H9 (cell line): ENCODE measurements at regions not wholly inside any gene's neighbourhood (a gene's known extent, or its start where the extent isn't known, plus 50 kb on each side); places are given as distances from the start of the nearest gene placed in this dataset.
A peak's percentile ranks its signal among the peaks of the same experiment; 100 is the strongest.

Source experiments
- DNase-seq: peaks from one replicate; pipeline ENCODE4 v3.0.0-alpha.2; 2017
- H2AFZ ChIP-seq: one replicate; pipeline ENCODE4 v1.6.1; 2013; ENCODE audit warnings: mild to moderate bottlenecking, low read length, control low read depth, moderate library complexity
- H2AK5ac ChIP-seq: 2 replicates; pipeline ENCODE4 v1.6.1; 2013; ENCODE audit warnings: low read length, control low read depth, mixed read lengths; ENCODE audit not compliant: insufficient read length
- H2BK120ac ChIP-seq: one replicate; pipeline ENCODE4 v1.6.1; 2013; ENCODE audit warnings: low read depth, mild to moderate bottlenecking, low read length, control low read depth, inconsistent platforms; ENCODE audit not compliant: poor library complexity, severe bottlenecking
- H2BK12ac ChIP-seq: 2 replicates; pipeline ENCODE4 v1.6.1; 2013; ENCODE audit warnings: low read length, control low read depth, mixed read lengths, low read depth; ENCODE audit not compliant: insufficient read length
- H2BK15ac ChIP-seq: 2 replicates; pipeline ENCODE4 v1.6.1; 2013; ENCODE audit warnings: low read depth, low read length, control low read depth
- H2BK20ac ChIP-seq: one replicate; pipeline ENCODE4 v1.6.1; 2013; ENCODE audit warnings: low read depth, mild to moderate bottlenecking, low read length, control low read depth, inconsistent platforms; ENCODE audit not compliant: poor library complexity, severe bottlenecking
- H2BK5ac ChIP-seq: 2 replicates; pipeline ENCODE4 v1.6.1; 2013; ENCODE audit warnings: low read length, control low read depth, mixed read lengths; ENCODE audit not compliant: insufficient read length
- H3K14ac ChIP-seq: 2 replicates; pipeline ENCODE4 v1.6.1; 2013; ENCODE audit warnings: low read length, control low read depth; ENCODE audit not compliant: insufficient read depth
- H3K18ac ChIP-seq: 2 replicates; pipeline ENCODE4 v1.6.1; 2013; ENCODE audit warnings: low read depth, mild to moderate bottlenecking, mixed read lengths, low read length, control low read depth; ENCODE audit not compliant: insufficient read length
- H3K23ac ChIP-seq: 2 replicates; pipeline ENCODE4 v1.6.1; 2013; ENCODE audit warnings: low read length, control low read depth, mixed read lengths, low read depth; ENCODE audit not compliant: insufficient read length
- H3K23me2 ChIP-seq: 2 replicates; pipeline ENCODE4 v1.6.1; 2013; ENCODE audit warnings: low read depth, mild to moderate bottlenecking, mixed read lengths, low read length, control low read depth; ENCODE audit not compliant: insufficient read length, poor library complexity, severe bottlenecking
- H3K27ac ChIP-seq: 2 replicates; pipeline ENCODE4 v1.5.1; 2013; ENCODE audit warnings: low read length, control low read depth, mixed read lengths, low read depth; ENCODE audit not compliant: insufficient read length
- H3K27me3 ChIP-seq: 2 replicates; pipeline ENCODE4 v1.6.1; 2013; ENCODE audit warnings: low read length, control low read depth, inconsistent platforms; ENCODE audit not compliant: insufficient read depth
- H3K4ac ChIP-seq: 2 replicates; pipeline ENCODE4 v1.6.1; 2013; ENCODE audit warnings: low read depth, mild to moderate bottlenecking, control low read depth, inconsistent platforms, low read length, moderate library complexity
- H3K4me1 ChIP-seq: 2 replicates; pipeline ENCODE4 v1.6.1; 2013; ENCODE audit warnings: low read length, control low read depth, inconsistent platforms; ENCODE audit not compliant: insufficient read depth
- H3K4me2 ChIP-seq: 2 replicates; pipeline ENCODE4 v1.6.1; 2013; ENCODE audit warnings: low read length, control low read depth, mixed read lengths; ENCODE audit not compliant: insufficient read length, insufficient read depth
- H3K56ac ChIP-seq: 2 replicates; pipeline ENCODE4 v1.6.1; 2013; ENCODE audit warnings: low read depth, mild to moderate bottlenecking, mixed read lengths, low read length, control low read depth; ENCODE audit not compliant: insufficient read length
- H3K79me1 ChIP-seq: 2 replicates; pipeline ENCODE4 v1.6.1; 2013; ENCODE audit warnings: low read depth, mild to moderate bottlenecking, moderate library complexity, low read length, control low read depth, inconsistent platforms; ENCODE audit not compliant: insufficient read depth, poor library complexity, severe bottlenecking
- H3K79me2 ChIP-seq: 2 replicates; pipeline ENCODE4 v1.6.1; 2013; ENCODE audit warnings: low read length, control low read depth, inconsistent platforms; ENCODE audit not compliant: insufficient read depth
- H3K9ac ChIP-seq: 2 replicates; pipeline ENCODE4 v1.6.1; 2013; ENCODE audit warnings: low read length, control low read depth, mixed read lengths; ENCODE audit not compliant: insufficient read length; ENCODE audit errors: extremely low read depth
- H3K9me3 ChIP-seq: one replicate; pipeline ENCODE4 v1.6.1; 2013; ENCODE audit warnings: low read depth, low read length, inconsistent platforms; ENCODE audit not compliant: control insufficient read depth
- H3T11ph ChIP-seq: one replicate; pipeline ENCODE4 v1.6.1; 2013; ENCODE audit warnings: mild to moderate bottlenecking, low read length, control low read depth, inconsistent platforms
- H4K20me1 ChIP-seq: one replicate; pipeline ENCODE4 v1.6.1; 2013; ENCODE audit not compliant: control insufficient read depth, insufficient read length, insufficient read depth
- H4K5ac ChIP-seq: 2 replicates; pipeline ENCODE4 v1.6.1; 2013; ENCODE audit warnings: low read depth, mild to moderate bottlenecking, mixed read lengths, low read length, control low read depth; ENCODE audit not compliant: insufficient read length
- H4K8ac ChIP-seq: replicated peaks from 2 replicates; pipeline ENCODE4 v1.6.1; 2013; ENCODE audit warnings: low read length, control low read depth, mixed read lengths, low read depth; ENCODE audit not compliant: insufficient read length
- H4K91ac ChIP-seq: 2 replicates; pipeline ENCODE4 v1.6.1; 2013; ENCODE audit warnings: low read depth, mild to moderate bottlenecking, moderate library complexity, mixed read lengths, low read length, control low read depth; ENCODE audit not compliant: insufficient read length
- H3K27ac Mint-ChIP-seq, 3 experiments: 2 replicates in 2 of 3; 3 replicates in 1 of 3; pipeline ENCODE4 v1.8.0; 2020 to 2021; ENCODE audit warnings: mixed read lengths in 3 of 3, mild to moderate bottlenecking in 1 of 3, moderate library complexity in 1 of 3
- H3K27me3 Mint-ChIP-seq: 2 replicates; pipeline ENCODE4 v1.8.0; 2021; ENCODE audit warnings: low read depth, mild to moderate bottlenecking, moderate library complexity, mixed read lengths
- H3K36me3 Mint-ChIP-seq, 3 experiments: 2 replicates in 2 of 3; 3 replicates in 1 of 3; pipeline ENCODE4 v1.8.0; 2020 to 2021; ENCODE audit warnings: low read depth in 3 of 3, mixed read lengths in 3 of 3; ENCODE audit not compliant: insufficient read depth in 1 of 3
- H3K4me1 Mint-ChIP-seq, 2 experiments: 2 replicates each; pipeline ENCODE4 v1.8.0; 2020; ENCODE audit warnings: mixed read lengths in 2 of 2
- H3K4me3 Mint-ChIP-seq, 2 experiments: 2 replicates in 1 of 2; 3 replicates in 1 of 2; pipeline ENCODE4 v1.8.0; 2020 to 2021; ENCODE audit warnings: mild to moderate bottlenecking in 2 of 2, mixed read lengths in 2 of 2, moderate library complexity in 1 of 2
- H3K9me3 Mint-ChIP-seq, 2 experiments: 2 replicates in 1 of 2; 3 replicates in 1 of 2; pipeline ENCODE4 v1.8.0; 2020; ENCODE audit warnings: mild to moderate bottlenecking in 2 of 2, mixed read lengths in 2 of 2, moderate library complexity in 1 of 2
- CTCF ChIP-seq: fragments of 200-600 bp; sonication (generic); conservative IDR thresholded peaks from 3 replicates; pipeline ENCODE4 v1.8.0; 2021; ENCODE audit warnings: antibody characterized with exemption, mild to moderate bottlenecking
- WGBS: extraction: QIAGEN DNeasy Blood & Tissue Kit; methylation state at CpG from one replicate; pipeline ENCODE4 v1.1.7; 2013; ENCODE audit warnings: missing lambda C conversion rate, low lambda C conversion rate, mixed read lengths; ENCODE audit not compliant: insufficient read length; ENCODE audit errors: extremely low coverage; 5-methylcytosine and 5-hydroxymethylcytosine counted together

- Mint-ChIP-seq H3K9me3 (no peaks in the 10 kb centered on the region; a peak in 2 of 5 replicates), H3K27me3 (peaks cover 5% of the 10 kb centered on the region), H3K4me1 (no peaks in the 10 kb centered on the region), H3K4me3 (no peak overlapping the region), H3K27ac (peak overlapping the region in 1 of 3 experiments; percentile 61; a peak in 1 of 7 replicates), H3K36me3 (no peaks in the 10 kb centered on the region; a peak in 1 of 7 replicates)
- Histone ChIP-seq H2AFZ (no peak overlapping the region), H3K4ac (no peak overlapping the region), H4K91ac (no peak overlapping the region), H2BK120ac (no peak overlapping the region), H3K18ac (no peak overlapping the region), H3K23me2 (no peaks in the 10 kb centered on the region), H2BK20ac (no peak overlapping the region), H3K79me1 (no peaks in the 10 kb centered on the region), H3K56ac (no peak overlapping the region), H3K4me2 (no peak overlapping the region), H4K20me1 (no peaks in the 10 kb centered on the region), H2AK5ac (no peak overlapping the region), H3K79me2 (no peaks in the 10 kb centered on the region), H2BK5ac (no peak overlapping the region), H3T11ph (no peak overlapping the region), H3K9ac (no peak overlapping the region), H2BK12ac (no peak overlapping the region), H3K23ac (no peak overlapping the region), H2BK15ac (no peak overlapping the region), H4K5ac (no peak overlapping the region), H3K27ac (no peak overlapping the region), H3K27me3 (no peaks in the 10 kb centered on the region), H3K9me3 (no peaks in the 10 kb centered on the region), H3K4me1 (no peaks in the 10 kb centered on the region), H4K8ac (no peak overlapping the region), H3K14ac (no peak overlapping the region)
- TF ChIP-seq CTCF, result no peak
- DNase-seq, result no peak
- WGBS, result no CpG with 5 or more reads among the region's 10 CpGs
Observed at GRCh38 chr11:30741039-30741550, 154.9 kb upstream of the MPPED2 start.
